GM21390 (cell line): ENCODE measurements at regions not wholly inside any gene's neighbourhood (a gene's known extent, or its start where the extent isn't known, plus 50 kb on each side); places are given as distances from the start of the nearest gene placed in this dataset.
"Not testable (repeated sequence)": the region's sequence is repeated elsewhere in the genome, so short reads cannot be mapped to it uniquely, and the experiment has no call there.

Source experiments
- ATAC-seq: cut with Tn5 transposase; IDR thresholded peaks from one replicate; pipeline ENCODE4 v1.9.1; 2021; ENCODE audit not compliant: unreplicated experiment

- no peak for ATAC-seq
These were observed 328.0 kb upstream of the TECRL start for GRCh38 chr4:64737026-64737853.

- ATAC-seq: no peak
These were observed 320.3 kb upstream of the TECRL start for GRCh38 chr4:64729561-64729960.

- no peak for ATAC-seq
These were observed 318.7 kb upstream of the TECRL start for GRCh38 chr4:64727960-64728359.

- not testable (repeated sequence) for ATAC-seq
These were observed 318.1 kb upstream of the TECRL start for GRCh38 chr4:64727391-64727790.

- no peak for ATAC-seq
These were observed 315.4 kb upstream of the TECRL start for GRCh38 chr4:64724689-64725088.

GRCh38 chr4:64721106-64721505 is 311.9 kb upstream of the TECRL start:
- no peak for ATAC-seq

GRCh38 chr4:64718091-64718490 is 308.8 kb upstream of the TECRL start:
- ATAC-seq: no peak

GRCh38 chr4:64715741-64716140 is 306.5 kb upstream of the TECRL start:
- ATAC-seq: no peak

- peak; percentile 83 for ATAC-seq
These were observed 304.1 kb upstream of the TECRL start for GRCh38 chr4:64713256-64713840.

GRCh38 chr4:64712590-64712989 is 303.3 kb upstream of the TECRL start:
- ATAC-seq: no peak

- no peak for ATAC-seq
These were observed 296.7 kb upstream of the TECRL start for GRCh38 chr4:64705989-64706388.

- ATAC-seq: no peak
These were observed 288.9 kb upstream of the TECRL start for GRCh38 chr4:64698171-64698570.

GRCh38 chr4:64682946-64683345 is 273.7 kb upstream of the TECRL start:
- no peak for ATAC-seq

GRCh38 chr4:64682481-64682880 is 273.2 kb upstream of the TECRL start:
- no peak for ATAC-seq

- not testable (repeated sequence) for ATAC-seq
These were observed 263.9 kb upstream of the TECRL start for GRCh38 chr4:64673121-64673520.

GRCh38 chr4:64670647-64671046 is 261.4 kb upstream of the TECRL start:
- no peak for ATAC-seq

- no peak for ATAC-seq
These were observed 234.6 kb upstream of the TECRL start for GRCh38 chr4:64643841-64644240.

GRCh38 chr4:64642936-64643335 is 233.7 kb upstream of the TECRL start:
- no peak for ATAC-seq

- ATAC-seq: not testable (repeated sequence)
These were observed 231.2 kb upstream of the TECRL start for GRCh38 chr4:64640402-64640801.

GRCh38 chr4:64625438-64625837 is 216.2 kb upstream of the TECRL start:
- ATAC-seq: no peak

- no peak for ATAC-seq
These were observed 208.6 kb upstream of the TECRL start for GRCh38 chr4:64617800-64618199.

- ATAC-seq: no peak
These were observed 205.0 kb upstream of the TECRL start for GRCh38 chr4:64614276-64614675.

GRCh38 chr4:64613046-64613445 is 203.8 kb upstream of the TECRL start:
- ATAC-seq: no peak
